GM12891 (cell line): ENCODE measurements at regions not wholly inside any gene's neighbourhood (a gene's known extent, or its start where the extent isn't known, plus 50 kb on each side); places are given as distances from the start of the nearest gene placed in this dataset.

Source experiments
- POLR2A ChIP-seq: IDR thresholded peaks from 2 replicates; pipeline ENCODE4 v1.6.1; 2011; ENCODE audit warnings: low read depth, low read length, control low read depth
- POLR2AphosphoS5 ChIP-seq: IDR thresholded peaks from 2 replicates; pipeline ENCODE4 v1.6.1; 2011; ENCODE audit warnings: low read depth, low read length, control low read depth
- SPI1 ChIP-seq: IDR thresholded peaks from 2 replicates; pipeline ENCODE4 v1.6.1; 2011; ENCODE audit warnings: low read depth, low read length, control low read depth
- TAF1 ChIP-seq: IDR thresholded peaks from 2 replicates; pipeline ENCODE4 v1.6.1; 2011; ENCODE audit warnings: low read depth, low read length, control low read depth

DNA sequence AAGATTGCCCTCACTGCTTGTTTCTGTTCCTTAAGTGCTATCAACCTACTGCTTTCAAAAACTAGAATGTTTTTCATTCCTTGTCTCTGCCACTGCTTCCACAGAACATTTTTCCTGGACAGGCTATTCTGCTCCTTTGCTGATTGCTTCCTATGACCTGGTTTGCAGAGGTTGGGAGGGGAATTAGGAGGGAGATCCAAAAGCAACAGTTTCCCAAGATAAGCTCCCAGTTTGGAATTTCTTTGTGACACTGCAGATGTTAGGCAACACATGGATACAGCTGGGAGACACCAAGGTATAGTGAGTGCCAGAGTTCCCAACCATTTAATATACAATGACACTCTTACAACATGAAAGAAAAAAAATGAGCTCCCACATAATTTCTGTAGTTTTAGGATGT lies 1036.5 kb downstream of the ROBO2 start:
- TF ChIP-seq POLR2A (no peak), TAF1 (no peak), POLR2AphosphoS5 (no peak), SPI1 (no peak)
